ENCODE measurements at regions not wholly inside any gene's neighbourhood (a gene's known extent, or its start where the extent isn't known, plus 50 kb on each side); places are given as distances from the start of the nearest gene placed in this dataset.
"Not testable (repeated sequence)": the region's sequence is repeated elsewhere in the genome, so short reads cannot be mapped to it uniquely, and the experiment has no call there.

DNA sequence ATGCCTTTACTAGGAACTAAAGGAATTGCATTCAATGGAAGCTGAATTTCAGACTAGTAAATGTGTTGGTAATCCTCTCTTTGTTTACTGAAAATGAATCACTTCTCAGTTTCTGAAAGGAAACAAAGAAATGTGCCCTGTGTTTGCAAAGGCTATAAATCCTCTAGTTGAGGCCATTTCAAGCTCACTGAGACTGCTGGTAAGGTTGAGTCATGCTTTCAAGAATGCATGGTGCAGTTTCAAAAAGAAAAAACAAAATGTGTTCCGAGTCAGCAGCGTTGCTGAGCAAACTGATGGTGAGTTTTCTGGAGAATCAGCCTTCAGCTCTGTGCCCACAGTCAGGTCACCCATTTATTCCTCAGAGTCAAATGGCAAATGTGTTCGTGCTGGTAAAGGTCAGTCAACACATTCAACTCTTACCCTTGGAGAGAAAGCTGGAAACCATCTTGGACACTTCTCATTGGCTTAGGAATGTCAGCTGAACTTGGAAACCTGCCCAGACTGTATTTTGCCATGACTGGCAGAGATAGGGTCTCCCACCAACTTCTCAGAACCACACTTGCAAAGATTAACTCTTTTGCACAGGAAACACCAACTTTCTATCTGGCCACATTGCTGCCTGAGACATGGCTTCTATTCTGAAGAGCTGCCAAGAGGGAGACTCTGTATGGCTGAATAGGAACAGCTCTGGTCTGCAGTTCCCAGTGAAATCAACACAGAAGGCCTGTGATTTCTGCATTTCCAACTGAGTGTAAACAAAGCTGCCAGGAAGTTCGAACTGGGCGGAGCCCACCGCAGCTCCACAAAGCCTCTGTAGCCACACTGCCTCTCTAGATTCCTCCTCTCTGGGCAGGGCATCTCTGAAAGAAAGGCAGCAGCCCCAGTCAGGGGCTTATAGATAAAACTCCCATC is 484.4 kb downstream of the ATP23 start:
- intact Hi-C loops (cut with DNase I; ENCODE audit: low total_unique reads), result no loop called here
- TF ChIP-seq, protein P1, sequence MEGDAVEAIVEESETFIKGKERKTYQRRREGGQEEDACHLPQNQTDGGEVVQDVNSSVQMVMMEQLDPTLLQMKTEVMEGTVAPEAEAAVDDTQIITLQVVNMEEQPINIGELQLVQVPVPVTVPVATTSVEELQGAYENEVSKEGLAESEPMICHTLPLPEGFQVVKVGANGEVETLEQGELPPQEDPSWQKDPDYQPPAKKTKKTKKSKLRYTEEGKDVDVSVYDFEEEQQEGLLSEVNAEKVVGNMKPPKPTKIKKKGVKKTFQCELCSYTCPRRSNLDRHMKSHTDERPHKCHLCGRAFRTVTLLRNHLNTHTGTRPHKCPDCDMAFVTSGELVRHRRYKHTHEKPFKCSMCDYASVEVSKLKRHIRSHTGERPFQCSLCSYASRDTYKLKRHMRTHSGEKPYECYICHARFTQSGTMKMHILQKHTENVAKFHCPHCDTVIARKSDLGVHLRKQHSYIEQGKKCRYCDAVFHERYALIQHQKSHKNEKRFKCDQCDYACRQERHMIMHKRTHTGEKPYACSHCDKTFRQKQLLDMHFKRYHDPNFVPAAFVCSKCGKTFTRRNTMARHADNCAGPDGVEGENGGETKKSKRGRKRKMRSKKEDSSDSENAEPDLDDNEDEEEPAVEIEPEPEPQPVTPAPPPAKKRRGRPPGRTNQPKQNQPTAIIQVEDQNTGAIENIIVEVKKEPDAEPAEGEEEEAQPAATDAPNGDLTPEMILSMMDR (IDR thresholded peaks at IDR 0.05), result no peak
- peak in 1 of 2 donors; percentile 62 for DNase-seq
- Histone ChIP-seq H3K27me3 (no peaks in the 10 kb centered on the region), H3K36me3 (no peaks in the 10 kb centered on the region), H3K4me1 (peaks cover 0 to 31% (median 19%) of the 10 kb centered on the region in 4 donors), H3K9me3 (no peaks in the 10 kb centered on the region), H3K4me3 (no peak overlapping the region), H3K27ac (peak overlapping the region; percentile 61 to 75)

DNA sequence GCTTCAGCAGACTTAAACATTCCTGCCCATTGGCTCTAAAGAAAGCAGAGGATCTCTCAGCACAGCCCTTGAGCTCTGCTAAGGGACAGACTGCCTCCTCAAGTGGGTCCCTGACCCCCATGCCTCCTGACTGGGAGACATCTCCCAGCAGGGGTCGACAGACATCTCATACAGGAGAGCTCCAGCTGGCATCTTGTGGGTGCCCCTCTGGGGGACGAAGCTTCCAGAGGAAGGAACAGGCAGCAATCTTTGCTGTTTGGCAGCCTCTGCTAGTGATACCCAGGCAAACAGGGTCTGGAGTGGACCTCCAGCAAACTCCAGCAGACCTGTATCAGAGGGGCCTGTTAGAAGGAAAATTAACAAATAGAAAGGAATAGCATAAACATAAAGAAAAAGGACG is 485.1 kb downstream of the ATP23 start:
- H3K27me3 ChIP-seq; H3K4me3 ChIP-seq; H3K36me3 ChIP-seq; H3K9me3 ChIP-seq; intact Hi-C loops (cut with DNase I; ENCODE audit: low total_unique reads); DNase-seq: not testable (repeated sequence)
- Histone ChIP-seq H3K4me1 (peaks cover 0 to 28% (median 19%) of the 10 kb centered on the region in 4 donors), H3K27ac (peak overlapping the region; percentile 61 to 75)

DNA sequence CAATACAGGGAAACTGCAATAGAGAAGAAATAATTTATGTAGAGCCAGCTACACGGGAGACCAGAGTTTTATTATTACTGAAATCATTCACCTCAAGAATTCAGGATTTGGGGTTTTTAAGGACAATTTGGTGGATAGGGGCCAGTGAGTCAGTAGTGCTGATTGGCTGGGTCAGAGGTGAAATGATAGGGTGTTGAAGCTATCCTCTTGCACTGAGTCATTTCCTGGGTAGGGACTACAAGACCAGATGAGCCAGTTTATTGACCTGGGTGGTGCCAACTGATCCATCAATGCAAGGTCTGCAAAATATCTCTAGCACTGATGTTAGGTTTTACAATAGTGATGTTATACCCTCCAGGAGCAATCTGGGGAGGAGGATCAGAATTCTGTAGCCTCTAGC is 486.3 kb downstream of the LRIG3 start:
- no peaks in the 10 kb centered on the region for H3K4me1 ChIP-seq
- no peaks in the 10 kb centered on the region for H3K36me3 ChIP-seq
- H3K27me3 ChIP-seq, result no peaks in the 10 kb centered on the region
- no peak overlapping the region for H3K27ac ChIP-seq
- H3K9me3 ChIP-seq, result no peaks in the 10 kb centered on the region
- no peak overlapping the region for H3K4me3 ChIP-seq
- TF ChIP-seq, protein P1 (IDR thresholded peaks at IDR 0.05), result no peak
- DNase-seq, result no peak
- intact Hi-C loops (cut with DNase I; ENCODE audit: low total_unique reads), result no loop called here

- TF ChIP-seq, protein P1 (IDR thresholded peaks at IDR 0.05), result no peak
- intact Hi-C loops (cut with DNase I; ENCODE audit: low total_unique reads), result no loop called here
- Histone ChIP-seq H3K27me3 (no peaks in the 10 kb centered on the region), H3K4me1 (no peaks in the 10 kb centered on the region), H3K4me3 (no peak overlapping the region), H3K36me3 (no peaks in the 10 kb centered on the region), H3K27ac (no peak overlapping the region), H3K9me3 (no peaks in the 10 kb centered on the region)
- DNase-seq, result no peak
Observed at GRCh38 chr12:58434726-58435125, 485.6 kb downstream of the LRIG3 start.

DNA sequence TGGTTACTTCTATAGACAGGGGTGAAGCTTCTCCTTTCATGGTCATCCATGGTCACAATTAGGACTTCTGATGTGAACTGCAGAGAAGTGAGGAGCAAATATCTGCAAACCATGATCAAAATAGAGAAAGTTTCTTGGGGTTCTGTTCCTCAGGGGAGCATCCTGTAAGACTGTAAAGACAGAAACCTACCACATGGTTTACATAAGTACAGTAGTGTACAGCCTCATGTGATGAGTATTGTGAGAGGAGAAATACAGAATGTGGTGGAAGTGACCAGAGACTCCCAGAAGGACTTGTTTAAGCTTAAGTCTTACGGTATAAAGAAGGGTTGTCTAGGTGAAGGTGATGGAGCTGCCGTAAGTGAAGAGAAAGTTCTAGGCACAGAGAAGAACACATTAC is 484.7 kb downstream of the LRIG3 start:
- DNase-seq, result no peak
- TF ChIP-seq, protein P1 (IDR thresholded peaks at IDR 0.05), result no peak
- no peaks in the 10 kb centered on the region for H3K36me3 ChIP-seq
- no peak overlapping the region for H3K4me3 ChIP-seq
- intact Hi-C loops (cut with DNase I; ENCODE audit: low total_unique reads), result no loop called here
- H3K27ac ChIP-seq, result no peak overlapping the region
- H3K9me3 ChIP-seq, result no peaks in the 10 kb centered on the region
- H3K27me3 ChIP-seq, result no peaks in the 10 kb centered on the region
- H3K4me1 ChIP-seq, result no peaks in the 10 kb centered on the region

- no peak overlapping the region for H3K27ac ChIP-seq
- intact Hi-C loops (cut with DNase I; ENCODE audit: low total_unique reads), result no loop called here
- TF ChIP-seq, protein P1 (IDR thresholded peaks at IDR 0.05), result no peak
- H3K4me3 ChIP-seq, result no peak overlapping the region
- H3K27me3 ChIP-seq, result no peaks in the 10 kb centered on the region
- H3K4me1 ChIP-seq, result peaks cover 0 to 4% (median 0%) of the 10 kb centered on the region in 4 donors
- no peaks in the 10 kb centered on the region for H3K9me3 ChIP-seq
- no peaks in the 10 kb centered on the region for H3K36me3 ChIP-seq
- no peak for DNase-seq
Observed at GRCh38 chr12:58441483-58441882, 478.8 kb downstream of the LRIG3 start.
